ENCODE measurements at regions not wholly inside any gene's neighbourhood (a gene's known extent, or its start where the extent isn't known, plus 50 kb on each side); places are given as distances from the start of the nearest gene placed in this dataset.

DNA sequence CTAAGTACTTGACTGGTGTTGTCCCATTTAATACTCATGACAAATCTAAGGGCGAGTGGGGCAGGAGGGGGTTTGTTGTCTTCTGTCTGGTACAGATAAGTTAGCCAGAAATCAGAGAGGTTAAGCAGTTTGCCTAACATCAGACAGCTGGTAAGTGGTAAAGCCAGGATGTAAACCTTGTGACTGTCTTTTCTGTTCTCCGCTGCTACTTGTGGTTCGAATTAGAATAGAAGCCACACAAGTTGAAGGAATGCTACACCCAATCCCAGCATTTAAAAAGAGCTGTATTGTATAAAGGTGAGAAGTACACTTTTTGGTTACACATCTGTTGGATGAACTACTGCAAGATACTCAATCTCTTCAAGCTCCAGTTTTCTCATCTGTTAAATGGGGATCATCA, 474.7 kb upstream of the SUCLG2 start:
- Histone ChIP-seq H3K27ac (ENCODE audit: low read depth, low read length, severe bottlenecking) (no peak overlapping the region), H3K4me1 (ENCODE audit: control insufficient read depth, insufficient read depth, low read length, poor library complexity, severe bottlenecking) (no peaks in the 10 kb centered on the region), H3K4me3 (ENCODE audit: extremely low read depth, insufficient read depth, low read length, poor library complexity, severe bottlenecking) (no peak overlapping the region), H3K9me3 (ENCODE audit: control insufficient read depth, low read length) (no peaks in the 10 kb centered on the region), H3K36me3 (ENCODE audit: control insufficient read depth, insufficient read depth, low read length) (no peaks in the 10 kb centered on the region)
- WGBS, 2 experiments (ENCODE audit: insufficient coverage in 2 of 2), result 57 to 86% methylated on average over 1 of the region's 3 CpGs

DNA sequence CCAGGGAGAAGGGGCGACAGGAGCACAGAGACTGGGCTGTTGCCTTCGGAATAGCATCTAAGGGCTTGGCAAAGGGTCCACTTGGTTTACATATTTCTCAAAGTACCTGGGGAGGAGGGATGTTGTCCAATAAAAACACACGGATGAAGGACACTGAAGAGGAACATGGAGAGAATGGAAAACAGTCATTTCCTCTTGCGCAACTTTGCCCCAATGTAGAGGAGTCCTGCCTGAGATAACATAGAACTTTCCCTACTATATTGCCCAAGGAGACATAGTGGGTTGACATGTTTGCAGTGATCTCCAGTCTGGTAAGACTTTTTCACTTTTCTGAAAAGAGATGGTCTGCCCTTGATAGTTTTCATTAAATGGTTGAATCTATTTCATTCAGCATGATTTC, 468.8 kb upstream of the SUCLG2 start:
- no peak overlapping the region for H3K27ac ChIP-seq (ENCODE audit: low read depth, low read length, severe bottlenecking)
- 77 to 100% methylated on average over 3 of the region's 4 CpGs for WGBS, 2 experiments (ENCODE audit: insufficient coverage in 2 of 2)
- H3K9me3 ChIP-seq (ENCODE audit: control insufficient read depth, low read length), result no peaks in the 10 kb centered on the region
- H3K36me3 ChIP-seq (ENCODE audit: control insufficient read depth, insufficient read depth, low read length), result no peaks in the 10 kb centered on the region
- no peaks in the 10 kb centered on the region for H3K4me1 ChIP-seq (ENCODE audit: control insufficient read depth, insufficient read depth, low read length, poor library complexity, severe bottlenecking)
- H3K4me3 ChIP-seq (ENCODE audit: extremely low read depth, insufficient read depth, low read length, poor library complexity, severe bottlenecking), result no peak overlapping the region

DNA sequence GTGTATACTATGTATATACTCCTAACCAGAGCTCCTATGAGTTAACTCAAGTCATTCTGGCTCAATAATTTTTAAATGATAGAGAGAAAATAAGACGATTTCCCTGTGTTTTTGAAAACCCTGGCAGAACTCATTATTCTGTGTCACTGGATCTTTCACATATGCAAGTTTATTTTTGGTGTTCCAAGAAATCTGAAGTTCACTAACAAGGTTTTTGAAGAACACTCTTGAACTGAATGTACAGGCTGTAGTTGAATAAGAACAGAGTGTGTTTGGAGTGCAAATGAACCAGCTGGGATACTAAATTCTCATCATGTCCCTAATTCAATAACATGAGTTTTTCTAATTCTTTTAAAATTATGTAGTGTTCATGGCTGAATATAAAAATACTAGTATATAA, 466.9 kb upstream of the SUCLG2 start:
- WGBS, 2 experiments (ENCODE audit: insufficient coverage in 2 of 2), result no CpG with 5 or more reads among the region's 1 CpG
- H3K4me1 ChIP-seq (ENCODE audit: control insufficient read depth, insufficient read depth, low read length, poor library complexity, severe bottlenecking), result no peaks in the 10 kb centered on the region
- H3K9me3 ChIP-seq (ENCODE audit: control insufficient read depth, low read length), result no peaks in the 10 kb centered on the region
- no peaks in the 10 kb centered on the region for H3K36me3 ChIP-seq (ENCODE audit: control insufficient read depth, insufficient read depth, low read length)
- H3K4me3 ChIP-seq (ENCODE audit: extremely low read depth, insufficient read depth, low read length, poor library complexity, severe bottlenecking), result no peak overlapping the region
- H3K27ac ChIP-seq (ENCODE audit: low read depth, low read length, severe bottlenecking), result no peak overlapping the region

DNA sequence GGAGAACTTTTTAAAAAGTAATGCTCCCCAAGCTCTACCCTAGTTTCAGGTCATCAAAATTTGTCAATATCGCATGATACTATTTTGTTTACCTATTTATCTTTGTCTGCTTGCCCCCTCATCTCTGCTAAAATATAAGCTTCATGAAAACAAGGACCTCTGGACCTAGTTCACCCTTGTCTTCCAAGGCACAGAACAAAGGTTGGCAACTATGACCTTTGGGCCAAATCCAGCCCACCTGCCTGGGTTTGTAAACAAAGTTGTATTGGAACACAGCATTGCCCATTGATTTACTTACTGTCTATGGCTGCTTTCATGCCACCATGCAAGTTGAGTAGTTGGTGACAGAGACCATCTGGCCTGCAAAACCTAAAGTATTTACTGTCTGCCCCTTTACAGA, 462.2 kb upstream of the SUCLG2 start:
- no peak overlapping the region for H3K4me3 ChIP-seq (ENCODE audit: extremely low read depth, insufficient read depth, low read length, poor library complexity, severe bottlenecking)
- H3K9me3 ChIP-seq (ENCODE audit: control insufficient read depth, low read length), result no peaks in the 10 kb centered on the region
- H3K4me1 ChIP-seq (ENCODE audit: control insufficient read depth, insufficient read depth, low read length, poor library complexity, severe bottlenecking), result no peaks in the 10 kb centered on the region
- no peak overlapping the region for H3K27ac ChIP-seq (ENCODE audit: low read depth, low read length, severe bottlenecking)
- no peaks in the 10 kb centered on the region for H3K36me3 ChIP-seq (ENCODE audit: control insufficient read depth, insufficient read depth, low read length)
- WGBS, 2 experiments (ENCODE audit: insufficient coverage in 2 of 2), result 86 to 100% methylated on average over 1 of the region's 1 CpG

DNA sequence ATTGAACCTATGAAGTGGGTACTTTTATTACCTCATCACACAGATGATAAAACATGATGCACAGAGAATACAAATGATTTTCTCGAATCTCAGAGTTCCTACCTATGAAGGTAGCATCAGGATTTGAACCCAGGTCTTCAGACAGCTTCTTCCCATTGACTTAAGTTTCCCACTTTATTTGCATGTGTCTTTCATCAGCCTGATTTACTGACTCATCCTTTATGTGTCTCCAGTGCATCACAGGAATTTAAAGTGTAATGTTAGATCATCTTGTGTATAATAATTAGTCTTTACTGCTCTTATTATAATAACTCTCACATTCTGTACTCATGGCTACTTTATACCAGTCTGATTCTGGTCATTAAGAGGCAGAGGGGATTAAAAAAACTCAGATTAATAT, 449.4 kb upstream of the SUCLG2 start:
- no peaks in the 10 kb centered on the region for H3K9me3 ChIP-seq (ENCODE audit: control insufficient read depth, low read length)
- H3K36me3 ChIP-seq (ENCODE audit: control insufficient read depth, insufficient read depth, low read length), result no peaks in the 10 kb centered on the region
- no peak overlapping the region for H3K27ac ChIP-seq (ENCODE audit: low read depth, low read length, severe bottlenecking)
- WGBS, 2 experiments (ENCODE audit: insufficient coverage in 2 of 2), result 63 to 83% methylated on average over 1 of the region's 1 CpG
- H3K4me1 ChIP-seq (ENCODE audit: control insufficient read depth, insufficient read depth, low read length, poor library complexity, severe bottlenecking), result no peaks in the 10 kb centered on the region
- no peak overlapping the region for H3K4me3 ChIP-seq (ENCODE audit: extremely low read depth, insufficient read depth, low read length, poor library complexity, severe bottlenecking)

DNA sequence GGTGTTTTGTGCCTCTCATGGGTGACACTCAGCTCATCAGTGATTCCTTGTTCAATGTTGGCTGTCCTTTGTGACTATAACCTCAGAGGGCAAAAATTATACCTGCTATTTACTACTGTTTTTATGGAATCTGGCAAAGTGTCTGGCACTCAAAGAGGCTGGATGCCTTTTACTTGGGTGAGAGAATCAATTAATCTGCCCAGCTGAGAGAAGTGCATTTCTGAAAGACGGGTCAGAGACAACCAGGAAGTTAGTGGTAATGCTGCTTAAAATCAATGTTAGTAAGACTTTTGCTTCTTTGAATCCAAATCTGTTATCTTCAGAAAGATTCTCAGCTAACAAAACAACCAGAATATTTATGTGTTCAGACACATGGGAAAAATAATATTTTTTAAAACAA, 436.2 kb upstream of the SUCLG2 start:
- Histone ChIP-seq H3K4me1 (ENCODE audit: control insufficient read depth, insufficient read depth, low read length, poor library complexity, severe bottlenecking) (no peaks in the 10 kb centered on the region), H3K27ac (ENCODE audit: low read depth, low read length, severe bottlenecking) (no peak overlapping the region), H3K36me3 (ENCODE audit: control insufficient read depth, insufficient read depth, low read length) (no peaks in the 10 kb centered on the region), H3K9me3 (ENCODE audit: control insufficient read depth, low read length) (no peaks in the 10 kb centered on the region), H3K4me3 (ENCODE audit: extremely low read depth, insufficient read depth, low read length, poor library complexity, severe bottlenecking) (no peak overlapping the region)
- WGBS, 2 experiments (ENCODE audit: insufficient coverage in 2 of 2), result 83 to 100% methylated on average over 1 of the region's 1 CpG

DNA sequence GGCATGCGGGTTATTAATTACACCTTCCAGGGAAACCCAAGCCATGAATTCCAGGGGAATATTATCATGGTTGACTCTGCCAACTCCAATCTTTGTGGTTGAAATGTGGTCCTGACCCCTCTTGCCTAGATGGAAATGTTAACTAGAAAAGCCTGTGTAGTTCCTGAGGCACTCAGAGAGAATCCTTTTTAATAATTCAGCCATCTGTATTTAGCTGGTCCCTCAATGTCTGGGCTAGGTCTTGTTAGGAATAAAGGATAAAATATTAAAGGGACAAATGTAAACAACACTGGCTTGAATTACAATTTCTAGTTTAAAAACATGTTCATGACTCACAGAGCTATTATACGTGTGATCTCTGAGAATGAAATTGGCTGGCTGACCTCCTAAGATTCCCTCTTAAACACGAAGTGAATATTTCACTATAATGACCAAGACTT, 435.2 kb upstream of the SUCLG2 start:
- WGBS, 2 experiments (ENCODE audit: insufficient coverage in 2 of 2), result 88 to 100% methylated on average over 1 to 2 of the region's 3 CpGs
- Histone ChIP-seq H3K4me1 (ENCODE audit: control insufficient read depth, insufficient read depth, low read length, poor library complexity, severe bottlenecking) (no peaks in the 10 kb centered on the region), H3K9me3 (ENCODE audit: control insufficient read depth, low read length) (no peaks in the 10 kb centered on the region), H3K4me3 (ENCODE audit: extremely low read depth, insufficient read depth, low read length, poor library complexity, severe bottlenecking) (no peak overlapping the region), H3K36me3 (ENCODE audit: control insufficient read depth, insufficient read depth, low read length) (no peaks in the 10 kb centered on the region), H3K27ac (ENCODE audit: low read depth, low read length, severe bottlenecking) (no peak overlapping the region)

DNA sequence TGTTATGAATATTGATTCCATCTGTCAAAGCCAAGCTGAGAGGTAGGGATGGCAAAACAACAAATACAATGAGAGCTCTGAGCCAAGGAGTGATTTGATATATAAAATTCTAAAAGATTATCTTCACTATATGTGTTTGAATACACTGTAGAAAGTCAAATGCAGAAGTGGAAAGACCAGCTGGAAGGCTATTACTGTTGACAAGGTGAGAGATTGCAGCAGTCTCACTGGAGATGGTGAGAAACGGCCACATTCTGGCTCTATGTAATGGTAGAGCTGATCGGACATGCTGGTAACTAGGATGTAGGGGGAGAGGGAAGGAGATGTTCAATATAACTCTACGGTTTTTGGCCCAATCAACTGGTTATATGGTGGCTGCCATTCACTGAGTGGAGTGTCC, 434.2 kb upstream of the SUCLG2 start:
- no peaks in the 10 kb centered on the region for H3K36me3 ChIP-seq (ENCODE audit: control insufficient read depth, insufficient read depth, low read length)
- H3K9me3 ChIP-seq (ENCODE audit: control insufficient read depth, low read length), result no peaks in the 10 kb centered on the region
- no peak overlapping the region for H3K4me3 ChIP-seq (ENCODE audit: extremely low read depth, insufficient read depth, low read length, poor library complexity, severe bottlenecking)
- no peak overlapping the region for H3K27ac ChIP-seq (ENCODE audit: low read depth, low read length, severe bottlenecking)
- H3K4me1 ChIP-seq (ENCODE audit: control insufficient read depth, insufficient read depth, low read length, poor library complexity, severe bottlenecking), result no peaks in the 10 kb centered on the region
- 82 to 100% methylated on average over 1 to 3 of the region's 3 CpGs for WGBS, 2 experiments (ENCODE audit: insufficient coverage in 2 of 2)

DNA sequence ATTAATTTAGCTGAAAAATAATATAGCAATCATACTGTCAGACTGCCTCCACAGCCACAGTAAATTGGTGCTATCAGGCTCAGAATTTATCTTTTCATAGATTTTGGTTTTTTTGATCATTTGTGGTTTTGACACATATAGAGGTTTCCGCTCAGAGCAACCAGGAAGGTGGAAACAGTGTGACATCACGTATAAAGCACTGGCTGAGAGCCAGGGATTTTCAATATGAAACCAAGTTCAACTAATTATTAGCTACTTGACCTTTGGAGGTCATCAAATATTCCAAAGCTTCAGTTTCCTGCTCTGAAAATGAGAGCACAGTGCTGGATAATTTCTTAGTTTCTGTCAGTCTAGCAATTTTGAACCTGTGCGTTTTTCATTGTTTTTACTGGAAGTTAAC, 433.8 kb upstream of the SUCLG2 start:
- 73% methylated on average over 2 of the region's 3 CpGs; no CpG with 5 or more reads in 1 of the 2 experiments for WGBS, 2 experiments (ENCODE audit: insufficient coverage in 2 of 2)
- no peaks in the 10 kb centered on the region for H3K36me3 ChIP-seq (ENCODE audit: control insufficient read depth, insufficient read depth, low read length)
- H3K27ac ChIP-seq (ENCODE audit: low read depth, low read length, severe bottlenecking), result no peak overlapping the region
- H3K4me3 ChIP-seq (ENCODE audit: extremely low read depth, insufficient read depth, low read length, poor library complexity, severe bottlenecking), result no peak overlapping the region
- no peaks in the 10 kb centered on the region for H3K4me1 ChIP-seq (ENCODE audit: control insufficient read depth, insufficient read depth, low read length, poor library complexity, severe bottlenecking)
- H3K9me3 ChIP-seq (ENCODE audit: control insufficient read depth, low read length), result no peaks in the 10 kb centered on the region

DNA sequence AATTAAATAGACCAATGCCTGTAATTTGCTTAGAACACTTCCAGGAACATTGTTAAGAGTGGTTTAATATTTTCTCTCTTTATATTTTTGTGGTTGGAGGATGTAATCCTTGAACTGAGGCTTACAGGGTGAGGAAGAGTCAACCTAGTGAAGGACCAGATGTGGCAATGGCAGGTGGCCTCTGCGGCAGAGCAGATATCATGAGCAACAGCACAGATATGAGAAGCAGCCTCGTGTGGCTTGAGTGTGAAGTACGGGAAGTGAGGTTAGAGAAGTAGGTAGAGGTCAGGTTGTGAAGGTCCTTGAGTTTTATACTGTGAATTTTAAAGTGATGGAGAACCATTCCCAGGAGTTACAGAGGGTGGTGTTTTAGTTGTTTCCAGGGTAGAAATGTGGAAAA, 417.6 kb upstream of the SUCLG2 start:
- 77 to 86% methylated on average over 2 to 3 of the region's 3 CpGs for WGBS, 2 experiments (ENCODE audit: insufficient coverage in 2 of 2)
- no peak overlapping the region for H3K4me3 ChIP-seq (ENCODE audit: extremely low read depth, insufficient read depth, low read length, poor library complexity, severe bottlenecking)

DNA sequence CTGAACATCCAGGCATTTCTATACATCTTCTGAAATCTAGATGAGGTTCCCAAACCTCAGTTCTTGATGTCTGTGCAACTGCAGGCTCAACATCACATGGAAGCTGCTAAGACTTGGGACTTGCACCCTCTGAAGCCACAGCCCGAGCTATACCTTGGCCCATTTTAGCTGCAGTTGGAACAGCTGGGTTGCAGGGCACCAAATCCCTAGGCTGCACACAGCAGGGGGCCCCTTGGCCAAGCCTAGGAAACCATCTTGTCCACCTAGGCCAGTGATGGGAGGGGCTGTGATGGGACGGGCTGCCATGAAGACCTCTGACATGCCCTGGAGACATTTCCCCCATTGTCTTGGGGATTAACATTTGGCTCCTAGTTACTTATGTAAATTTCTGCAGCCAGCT, 415.8 kb upstream of the SUCLG2 start:
- Histone ChIP-seq H3K4me3 (ENCODE audit: extremely low read depth, insufficient read depth, low read length, poor library complexity, severe bottlenecking) (no peak overlapping the region), H3K36me3 (ENCODE audit: control insufficient read depth, insufficient read depth, low read length) (no peaks in the 10 kb centered on the region), H3K4me1 (ENCODE audit: control insufficient read depth, insufficient read depth, low read length, poor library complexity, severe bottlenecking) (no peaks in the 10 kb centered on the region), H3K9me3 (ENCODE audit: control insufficient read depth, low read length) (no peaks in the 10 kb centered on the region), H3K27ac (ENCODE audit: low read depth, low read length, severe bottlenecking) (no peak overlapping the region)
- 81 to 100% methylated on average over 1 to 2 of the region's 2 CpGs for WGBS, 2 experiments (ENCODE audit: insufficient coverage in 2 of 2)

More for the DNA sequence above, 417.6 kb upstream of the SUCLG2 start:
- Histone ChIP-seq H3K4me1 (ENCODE audit: control insufficient read depth, insufficient read depth, low read length, poor library complexity, severe bottlenecking) (no peaks in the 10 kb centered on the region), H3K9me3 (ENCODE audit: control insufficient read depth, low read length) (no peaks in the 10 kb centered on the region), H3K36me3 (ENCODE audit: control insufficient read depth, insufficient read depth, low read length) (no peaks in the 10 kb centered on the region), H3K27ac (ENCODE audit: low read depth, low read length, severe bottlenecking) (no peak overlapping the region)
